ENCODE measurements at regions not wholly inside any gene's neighbourhood (a gene's known extent, or its start where the extent isn't known, plus 50 kb on each side); places are given as distances from the start of the nearest gene placed in this dataset.

- TF ChIP-seq EZH2 (IDR thresholded peaks at IDR 0.05; ENCODE audit: insufficient read depth, poor library complexity, severe bottlenecking) (no peak), EZH2phosphoT487 (IDR thresholded peaks at IDR 0.05; ENCODE audit: insufficient read depth, low read depth) (no peak)
These were observed 1189.0 kb upstream of the FLRT2 start for GRCh38 chr14:84340938-84341337.
